DMS153 treated with DMSO at 0.1 percent for 48 hours (cell line): ENCODE measurements at regions not wholly inside any gene's neighbourhood (a gene's known extent, or its start where the extent isn't known, plus 50 kb on each side); places are given as distances from the start of the nearest gene placed in this dataset.
"Not testable (repeated sequence)": the region's sequence is repeated elsewhere in the genome, so short reads cannot be mapped to it uniquely, and the experiment has no call there.

ENCODE experiments used
- DNase-seq: peaks from one replicate; lab custom pipeline; 2025; ENCODE audit not compliant: unreplicated experiment; lab: John Stamatoyannopoulos, UW

DNA sequence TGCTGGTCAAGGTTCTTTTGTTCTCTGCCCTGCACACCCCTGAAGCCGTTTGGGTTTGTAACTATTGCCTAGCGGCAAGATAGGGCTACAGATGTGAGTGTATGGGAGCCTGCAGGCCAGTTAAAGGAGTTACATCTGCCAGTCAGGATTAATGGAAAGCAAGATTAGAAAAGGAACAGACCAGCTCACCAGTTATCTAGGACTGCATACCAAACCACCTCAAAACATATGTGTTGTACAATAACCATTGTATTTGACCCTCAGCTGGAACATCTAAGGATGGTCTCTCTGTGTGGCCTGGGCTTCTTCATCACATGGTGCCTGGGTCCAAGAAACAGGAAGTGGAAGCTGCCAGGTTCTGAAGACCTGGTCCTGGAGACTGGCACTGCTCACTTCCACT lies 52.5 kb upstream of the FBXO28 start:
- no peak for DNase-seq

DNA sequence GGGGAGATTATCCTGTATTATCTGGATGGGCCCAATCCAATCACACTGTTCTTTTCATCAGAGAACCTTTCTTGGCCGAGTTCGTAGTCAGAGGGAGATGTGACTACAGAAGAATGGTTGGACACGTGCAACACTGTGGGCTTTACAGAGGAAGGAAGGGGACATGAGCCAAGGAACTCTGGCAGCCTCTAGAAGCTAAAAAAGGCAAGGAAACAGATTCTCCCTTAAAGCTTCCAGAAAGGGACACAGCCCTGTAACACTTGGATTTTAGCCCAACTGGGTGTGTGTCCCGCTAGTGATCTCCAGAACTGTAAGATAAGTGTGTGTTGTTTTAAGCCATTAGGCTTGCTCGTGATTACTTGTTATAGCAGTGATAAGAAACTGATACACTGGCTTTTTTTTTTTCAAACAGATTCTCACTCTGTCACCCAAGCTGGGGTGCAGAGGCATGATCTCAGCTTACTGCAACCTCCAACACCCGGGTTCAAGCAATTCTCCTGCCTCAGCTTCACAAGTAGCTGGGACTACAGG lies 53.9 kb upstream of the FBXO28 start:
- no peak for DNase-seq

GRCh38 chr1:224058303-224058702 lies 55.6 kb upstream of the FBXO28 start:
- no peak for DNase-seq

DNA sequence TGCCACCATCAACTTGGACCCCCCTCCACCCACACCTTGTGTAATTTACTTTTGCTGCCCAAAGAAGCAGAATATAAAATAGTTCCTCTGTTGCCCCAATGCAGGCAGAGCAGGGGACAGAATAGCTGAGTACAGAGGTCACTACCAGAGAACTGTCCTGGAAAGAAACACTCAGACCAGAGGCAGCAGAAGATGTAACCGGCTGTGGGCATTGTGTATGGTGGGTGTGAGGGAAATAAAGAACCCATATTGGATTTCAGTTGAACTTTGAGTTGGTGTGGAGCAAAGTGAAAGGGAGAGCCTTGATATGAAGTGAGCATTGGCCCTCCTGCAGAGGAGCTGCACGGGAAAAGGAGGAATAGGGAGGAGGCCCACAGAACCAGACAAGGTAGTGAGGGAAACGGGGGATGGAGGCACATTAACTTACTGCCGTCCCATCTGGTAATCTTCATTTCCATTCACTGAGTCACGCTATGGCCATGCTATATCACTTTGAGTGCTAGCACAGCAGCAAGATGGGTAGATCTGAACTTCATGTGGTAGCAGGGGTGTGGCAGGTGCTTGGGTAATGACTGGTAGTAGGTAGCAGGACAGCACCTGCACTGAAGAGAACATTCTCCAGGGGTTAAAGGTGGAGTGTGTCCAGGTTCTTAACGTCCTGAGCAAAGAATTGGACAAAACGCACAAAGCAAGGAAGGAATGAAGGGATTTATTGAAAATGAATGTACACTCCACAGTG lies 56.3 kb upstream of the FBXO28 start:
- no peak for DNase-seq

DNA sequence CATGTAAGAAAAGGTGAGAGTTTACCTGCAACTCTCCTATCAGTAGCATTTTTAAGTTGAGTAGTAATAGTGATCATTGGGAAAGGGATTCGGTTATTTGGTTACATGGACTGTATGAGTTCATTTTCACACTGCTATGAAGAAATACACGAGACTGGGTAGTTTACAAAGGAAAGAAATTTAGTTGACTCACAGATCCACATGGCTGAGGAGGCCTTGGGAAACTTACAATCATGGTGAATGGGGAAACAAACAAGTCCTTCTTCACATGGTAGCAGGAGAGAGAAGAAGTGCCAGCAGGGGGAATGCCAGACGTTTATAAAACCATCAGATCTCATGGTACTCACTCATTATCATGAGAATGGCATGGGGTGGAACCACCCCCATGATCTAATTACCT lies 59.3 kb upstream of the FBXO28 start:
- no peak for DNase-seq

DNA sequence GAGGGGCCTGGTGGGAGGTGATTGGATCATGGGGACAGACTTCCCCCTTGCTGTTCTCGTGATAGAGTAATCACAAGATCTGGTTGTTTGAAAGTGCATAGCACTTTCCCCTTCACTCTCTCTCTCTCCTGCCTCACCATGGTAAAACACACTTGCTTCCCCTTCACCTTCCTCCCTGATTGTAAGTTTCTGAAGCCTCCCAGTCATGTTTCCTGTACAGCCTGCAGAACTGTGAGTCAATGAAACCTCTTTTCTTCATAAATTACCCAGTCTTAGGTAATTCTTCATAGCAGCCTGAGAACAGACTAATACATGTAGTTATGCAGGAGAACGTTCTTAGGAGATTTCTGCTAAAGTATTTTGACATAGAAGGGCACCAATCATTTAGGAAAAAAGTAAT lies 59.9 kb upstream of the FBXO28 start:
- no peak for DNase-seq

- no peak for DNase-seq
These were observed 60.5 kb upstream of the FBXO28 start for GRCh38 chr1:224053456-224053855.

DNA sequence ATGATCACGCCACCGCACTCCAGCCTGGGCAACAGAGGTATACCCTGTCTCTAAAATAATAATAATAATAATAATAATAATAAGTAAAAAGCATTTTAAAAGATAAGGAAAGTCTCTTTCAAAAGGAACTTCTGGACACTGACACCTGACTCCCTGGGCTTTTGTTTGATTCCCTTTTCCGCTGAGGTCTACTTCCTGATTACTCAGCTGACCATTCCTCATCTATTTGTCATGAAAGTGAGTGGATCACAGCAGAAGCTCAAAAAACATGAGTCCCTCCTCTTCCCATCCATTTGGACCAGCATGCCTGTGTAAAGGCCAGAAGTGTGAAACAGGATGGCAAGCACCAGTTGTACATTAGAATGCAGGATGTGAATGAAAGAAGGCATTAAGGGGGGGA lies 61.1 kb upstream of the FBXO28 start:
- no peak for DNase-seq

DNA sequence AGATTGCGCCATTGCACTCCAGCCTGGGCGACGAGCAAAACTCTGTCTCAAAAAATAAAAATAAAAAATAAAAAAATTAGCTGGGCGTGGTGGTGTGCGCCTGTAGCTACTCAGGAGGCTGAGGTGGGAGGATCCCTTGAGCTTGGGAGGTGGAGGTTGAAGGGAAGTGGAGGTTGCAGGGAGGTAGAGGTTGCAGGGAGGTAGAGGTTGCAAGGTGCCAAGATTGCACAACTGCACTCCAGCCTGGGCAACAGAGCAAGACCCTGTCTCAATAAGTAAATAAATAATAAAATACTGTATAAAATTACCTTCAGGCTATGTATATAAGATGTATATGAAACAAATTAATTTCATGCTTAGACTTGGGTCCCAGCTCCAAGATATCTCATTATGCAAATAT lies 62.1 kb upstream of the FBXO28 start:
- not testable (repeated sequence) for DNase-seq

- no peak for DNase-seq
These were observed 62.9 kb upstream of the FBXO28 start for GRCh38 chr1:224051086-224051406.

GRCh38 chr1:224047538-224047937 lies 66.4 kb upstream of the FBXO28 start:
- no peak for DNase-seq

DNA sequence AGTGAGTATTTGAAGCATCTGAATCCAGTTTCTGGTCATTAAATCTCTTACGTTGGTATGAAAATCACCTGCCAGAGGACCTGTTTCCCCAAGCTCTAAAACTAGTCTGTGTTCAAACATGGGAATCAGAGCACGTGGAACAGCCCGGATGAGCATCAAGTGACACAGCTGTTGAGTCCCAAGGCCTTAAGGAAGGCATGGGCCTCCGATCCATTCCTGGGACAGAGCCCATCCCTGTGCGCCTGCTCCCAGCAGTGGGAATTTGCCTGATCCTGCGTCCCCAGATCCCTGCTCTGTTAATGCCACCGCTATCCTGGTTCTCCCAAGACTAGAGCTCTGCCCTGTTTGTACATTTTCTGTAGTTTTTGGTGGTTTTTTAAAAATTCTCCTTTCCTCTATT lies 68.4 kb upstream of the FBXO28 start:
- no peak for DNase-seq

DNA sequence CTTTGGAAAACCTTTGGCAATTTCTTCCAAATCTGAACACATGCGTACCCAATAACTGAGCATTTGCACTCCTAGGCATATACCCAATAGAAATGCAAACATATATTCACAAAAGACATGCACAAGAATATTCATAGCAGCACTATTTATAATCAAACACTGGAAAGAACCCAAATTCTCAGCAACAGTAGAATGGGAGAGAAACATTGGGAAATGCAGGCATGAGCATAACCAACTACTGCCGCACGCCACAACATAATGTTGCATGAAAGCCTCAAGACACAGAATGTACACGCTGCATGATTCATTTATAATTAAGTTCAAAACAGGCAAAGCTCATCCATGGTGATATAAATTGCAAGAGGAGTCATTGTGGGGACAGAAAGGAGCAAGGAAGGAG lies 69.5 kb upstream of the FBXO28 start:
- no peak for DNase-seq

DNA sequence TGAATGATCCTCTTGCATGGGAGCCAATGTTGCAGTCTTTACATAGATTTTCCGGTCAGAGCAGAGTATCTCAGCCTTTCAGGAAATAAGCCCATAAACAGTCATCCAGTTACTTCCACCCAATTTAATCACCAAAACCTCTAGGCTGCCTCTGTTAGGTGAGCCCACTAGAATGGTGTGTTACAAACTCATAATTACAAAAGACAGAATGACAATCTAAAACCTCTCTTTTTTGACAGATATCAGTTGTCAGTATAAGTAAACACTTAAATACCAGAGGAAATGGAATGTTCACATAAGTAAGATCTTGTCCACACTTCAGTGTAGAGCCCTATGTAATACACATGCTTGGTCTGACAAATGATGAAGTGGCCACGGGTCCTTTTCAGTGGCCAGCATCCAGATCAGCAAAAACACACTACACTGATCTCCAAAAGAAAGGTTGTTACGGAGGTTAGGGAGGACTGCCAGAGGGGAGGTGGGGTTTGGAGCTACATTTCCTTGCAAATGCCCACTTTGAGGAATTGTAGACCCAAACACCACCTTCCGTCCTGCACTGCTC lies 71.3 kb upstream of the FBXO28 start:
- no peak for DNase-seq

- DNase-seq = no peak
These were observed 72.9 kb upstream of the FBXO28 start for GRCh38 chr1:224041032-224041431.

DNA sequence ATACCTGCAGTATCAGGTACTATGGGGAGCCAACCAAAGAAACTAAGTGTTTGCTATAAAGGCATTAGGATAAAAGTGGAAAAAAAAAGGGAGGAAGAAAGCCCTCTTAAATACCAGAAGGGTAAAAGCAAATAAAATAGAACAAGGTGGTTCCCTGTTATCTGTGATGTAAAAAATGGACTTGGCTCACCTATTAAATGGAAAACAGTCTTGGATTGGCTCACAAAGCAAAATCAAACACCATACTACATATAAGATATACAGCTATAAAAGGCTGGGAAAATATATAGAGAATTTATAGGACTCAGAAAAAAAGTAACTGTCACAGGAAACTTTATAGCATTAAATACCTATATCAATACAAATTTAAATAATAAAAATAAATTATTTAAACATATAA lies 73.5 kb upstream of the FBXO28 start:
- not testable (repeated sequence) for DNase-seq

- DNase-seq = not testable (repeated sequence)
These were observed 73.9 kb upstream of the FBXO28 start for GRCh38 chr1:224040006-224040405.

DNA sequence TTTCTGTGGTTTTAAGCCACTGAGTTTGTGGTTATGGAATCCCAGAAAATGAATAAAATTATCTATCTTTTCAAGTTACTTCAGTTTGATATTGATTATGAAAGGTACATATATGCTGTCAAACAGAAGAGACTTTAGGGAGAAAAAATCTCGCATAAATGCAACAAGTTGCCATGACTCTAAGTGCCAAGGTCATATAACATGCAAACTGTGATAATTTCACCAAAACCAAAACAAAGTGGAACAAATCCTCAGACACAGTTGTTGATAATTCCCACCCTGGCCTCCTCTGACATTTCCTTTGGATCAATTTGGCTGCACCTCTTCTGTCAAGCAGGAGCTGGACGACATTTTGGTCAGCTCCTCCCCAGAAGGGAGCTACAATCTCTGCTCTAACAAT lies 75.1 kb upstream of the FBXO28 start:
- not testable (repeated sequence) for DNase-seq

DNA sequence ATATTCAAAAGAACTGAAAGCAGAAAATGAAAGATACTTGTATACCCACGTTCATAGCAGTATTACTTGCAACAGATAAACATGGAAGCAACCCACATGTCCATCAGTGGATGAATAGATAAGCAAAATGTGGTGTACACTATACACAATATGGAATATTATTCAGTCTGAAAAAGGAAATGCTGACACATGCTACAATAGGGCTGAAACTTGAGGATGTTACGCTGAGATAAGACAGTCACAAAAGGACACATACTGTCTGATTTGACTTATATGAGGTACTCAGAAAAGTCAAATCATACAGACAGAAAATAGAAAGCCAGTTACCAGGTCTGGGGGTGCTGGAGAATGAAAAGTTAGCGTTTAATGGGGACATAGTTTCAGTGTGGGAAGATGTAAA lies 76.5 kb upstream of the FBXO28 start:
- DNase-seq = not testable (repeated sequence)

DNA sequence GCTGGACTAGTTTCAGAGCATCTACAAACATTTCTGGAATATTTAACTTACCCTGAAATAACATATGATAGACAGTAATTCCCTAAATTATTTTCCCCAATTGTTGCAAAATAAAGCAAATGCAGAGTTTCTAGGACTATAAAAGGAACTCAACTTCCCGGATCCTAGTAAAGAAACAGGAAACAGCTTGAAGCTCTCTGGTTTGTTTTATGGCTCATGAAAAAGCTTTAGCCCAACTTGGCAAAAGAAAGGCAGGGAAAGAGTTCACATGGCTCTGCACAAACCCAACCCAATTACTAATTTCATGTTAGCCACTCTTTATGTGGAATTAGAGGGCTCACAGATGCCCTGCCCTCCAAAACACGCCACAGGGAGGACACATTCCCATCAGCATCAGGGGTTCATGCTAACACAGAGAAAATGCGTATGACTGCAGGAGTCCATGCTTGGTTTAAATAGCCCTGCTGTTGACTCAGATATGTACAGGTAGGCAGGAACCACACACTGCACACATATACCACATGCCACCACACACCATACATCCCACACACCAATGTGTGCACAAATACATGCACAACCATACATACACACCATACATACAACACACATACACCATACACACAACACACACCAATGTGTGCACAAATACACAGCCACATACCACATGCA lies 81.2 kb upstream of the FBXO28 start:
- DNase-seq = not testable (repeated sequence)

GRCh38 chr1:224031986-224032385 lies 81.9 kb upstream of the FBXO28 start:
- DNase-seq = not testable (repeated sequence)

DNA sequence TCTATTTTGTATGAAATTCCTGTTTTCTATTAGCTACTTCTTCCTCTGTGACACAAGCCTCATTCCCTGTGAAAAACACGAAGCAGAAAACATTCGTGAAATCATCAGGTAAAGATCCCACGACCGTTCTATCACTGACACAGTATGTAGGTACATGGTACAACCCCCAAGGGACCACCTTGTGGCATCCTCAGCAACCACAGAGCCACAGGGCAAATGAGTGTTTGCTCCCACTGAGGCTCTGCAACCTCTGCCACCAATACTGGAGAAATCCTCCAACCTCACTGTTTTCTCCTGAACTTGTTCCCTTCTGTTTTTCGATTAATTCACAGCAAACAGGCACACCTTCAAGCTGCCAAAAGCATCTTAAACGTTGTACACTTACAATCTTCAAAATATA lies 83.7 kb upstream of the FBXO28 start:
- not testable (repeated sequence) for DNase-seq
